OCI-LY7 (cell line): ENCODE measurements at regions not wholly inside any gene's neighbourhood (a gene's known extent, or its start where the extent isn't known, plus 50 kb on each side); places are given as distances from the start of the nearest gene placed in this dataset.

Experiments
- BruUV-seq: library from RNA; stranded (reverse); fragments of 400-500 nt; replicated peaks from 2 replicates; lab custom pipeline; 2021; lab: Mats Ljungman, UMichigan
- CTCF ChIA-PET: fragments of 300-600 bp; sonication (Branson Sonifier 250); formaldehyde crosslinking; loops from one replicate; lab custom pipeline; 2022; ENCODE audit warnings: antibody characterized with exemption; ENCODE audit not compliant: unreplicated experiment; lab: Charles Lee
- POLR2A ChIA-PET: fragments of 300-600 bp; sonication (Branson Sonifier 250); formaldehyde crosslinking; loops from one replicate; lab custom pipeline; 2022; ENCODE audit warnings: antibody characterized with exemption; lab: Charles Lee
- DNase-seq: peaks from one replicate; pipeline ENCODE4 v3.0.0-alpha.2; 2015; ENCODE audit warnings: low spot score
- H2AFZ ChIP-seq: fragments of 200-600 bp; sonication (generic), shearing (Covaris generic); 2 replicates; pipeline ENCODE4 v1.6.1; 2014; ENCODE audit warnings: mild to moderate bottlenecking, antibody characterized with exemption, low read length, moderate library complexity
- H3K27ac ChIP-seq: fragments of 200-600 bp; sonication (generic); 2 replicates; pipeline ENCODE4 v1.5.1; 2014; ENCODE audit warnings: mixed run types, low read depth, mild to moderate bottlenecking, moderate library complexity, low read length, inconsistent platforms; ENCODE audit not compliant: poor library complexity, severe bottlenecking
- H3K36me3 ChIP-seq: fragments of 200-600 bp; sonication (generic); 2 replicates; pipeline ENCODE4 v1.6.1; 2014; ENCODE audit warnings: mild to moderate bottlenecking, antibody characterized with exemption, low read length, moderate library complexity, mixed read lengths; ENCODE audit not compliant: insufficient read depth
- H3K4me1 ChIP-seq: fragments of 200-600 bp; sonication (generic); 2 replicates; pipeline ENCODE4 v1.5.1; 2014; ENCODE audit warnings: mild to moderate bottlenecking, low read length; ENCODE audit not compliant: insufficient read depth, poor library complexity, severe bottlenecking
- H3K4me2 ChIP-seq: fragments of 200-600 bp; sonication (generic); 2 replicates; pipeline ENCODE4 v1.6.1; 2014; ENCODE audit warnings: mild to moderate bottlenecking, low read length
- H3K4me3 ChIP-seq: fragments of 200-600 bp; sonication (generic); 2 replicates; pipeline ENCODE4 v1.5.1; 2014; ENCODE audit warnings: mild to moderate bottlenecking, low read depth, low read length; ENCODE audit not compliant: poor library complexity, severe bottlenecking
- H3K79me2 ChIP-seq: fragments of 200-600 bp; sonication (generic); 2 replicates; pipeline ENCODE4 v1.6.1; 2016; ENCODE audit warnings: low read depth, mild to moderate bottlenecking, low read length, moderate library complexity, mixed read lengths; ENCODE audit not compliant: insufficient read depth
- H3K9me2 ChIP-seq: fragments of 200-600 bp; sonication (generic); 2 replicates; pipeline ENCODE4 v1.6.1; 2016; ENCODE audit warnings: mild to moderate bottlenecking, low read length, mixed read lengths; ENCODE audit not compliant: insufficient read depth
- H3K9me3 ChIP-seq: fragments of 200-600 bp; sonication (generic); 2 replicates; pipeline ENCODE4 v1.6.1; 2014; ENCODE audit warnings: mild to moderate bottlenecking, mixed run types, low read length, mixed read lengths
- H4K20me1 ChIP-seq: fragments of 200-600 bp; sonication (generic); 2 replicates; pipeline ENCODE4 v1.6.1; 2014; ENCODE audit warnings: mild to moderate bottlenecking, antibody characterized with exemption, low read length, moderate library complexity, mixed read lengths; ENCODE audit not compliant: insufficient read depth
- CTCF ChIP-seq: fragments of 200-600 bp; sonication (generic); conservative IDR thresholded peaks from 2 replicates; pipeline ENCODE4 v1.5.1; 2014; ENCODE audit warnings: mild to moderate bottlenecking, antibody characterized with exemption, low read length, moderate library complexity, mixed read lengths
- EZH2phosphoT487 ChIP-seq: fragments of 200-600 bp; sonication (generic); IDR thresholded peaks from 2 replicates; pipeline ENCODE4 v1.6.1; 2018; ENCODE audit warnings: low read depth, borderline replicate concordance, mild to moderate bottlenecking, mixed run types, antibody characterized with exemption, low read length, moderate library complexity, mixed read lengths
- intact Hi-C: fragments of 100-400 bp; cut with micrococcal nuclease; formaldehyde crosslinking; loops from one replicate; pipeline ENCODE4 v1.10.0; 2022; ENCODE audit not compliant: unreplicated experiment

DNA sequence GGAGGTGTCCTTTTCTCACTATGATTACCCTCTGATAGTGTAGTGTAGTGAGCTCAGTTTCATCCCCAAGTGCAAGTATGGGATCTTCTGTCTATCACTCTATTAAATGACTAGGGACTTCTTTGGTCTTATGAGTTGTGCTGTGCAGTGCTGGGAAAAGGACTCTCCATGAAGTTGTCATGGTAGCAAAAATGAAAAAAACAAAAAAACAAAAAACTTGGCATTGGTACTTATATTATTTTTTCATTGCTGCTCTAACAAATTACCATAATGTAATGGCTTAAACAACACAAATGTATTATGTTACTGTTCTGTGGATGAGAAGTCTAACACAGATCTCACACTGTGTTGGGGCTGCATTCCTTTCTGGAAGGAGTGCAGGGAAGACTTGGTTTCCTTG is 393.1 kb upstream of the NOVA1 start:
- Histone ChIP-seq H4K20me1 (no peaks in the 10 kb centered on the region), H3K79me2 (no peaks in the 10 kb centered on the region), H3K4me3 (no peak overlapping the region), H2AFZ (no peak overlapping the region), H3K36me3 (no peaks in the 10 kb centered on the region), H3K27ac (no peak overlapping the region), H3K9me2 (no peaks in the 10 kb centered on the region), H3K4me1 (no peaks in the 10 kb centered on the region), H3K4me2 (no peak overlapping the region), H3K9me3 (no peaks in the 10 kb centered on the region)
- POLR2A ChIA-PET: no interaction called here
- CTCF ChIA-PET: no interaction called here
- TF ChIP-seq CTCF: no peak
- TF ChIP-seq EZH2phosphoT487: no peak
- no peak for DNase-seq
- no TSS peak for BruUV-seq
- intact Hi-C loops: no loop called here

DNA sequence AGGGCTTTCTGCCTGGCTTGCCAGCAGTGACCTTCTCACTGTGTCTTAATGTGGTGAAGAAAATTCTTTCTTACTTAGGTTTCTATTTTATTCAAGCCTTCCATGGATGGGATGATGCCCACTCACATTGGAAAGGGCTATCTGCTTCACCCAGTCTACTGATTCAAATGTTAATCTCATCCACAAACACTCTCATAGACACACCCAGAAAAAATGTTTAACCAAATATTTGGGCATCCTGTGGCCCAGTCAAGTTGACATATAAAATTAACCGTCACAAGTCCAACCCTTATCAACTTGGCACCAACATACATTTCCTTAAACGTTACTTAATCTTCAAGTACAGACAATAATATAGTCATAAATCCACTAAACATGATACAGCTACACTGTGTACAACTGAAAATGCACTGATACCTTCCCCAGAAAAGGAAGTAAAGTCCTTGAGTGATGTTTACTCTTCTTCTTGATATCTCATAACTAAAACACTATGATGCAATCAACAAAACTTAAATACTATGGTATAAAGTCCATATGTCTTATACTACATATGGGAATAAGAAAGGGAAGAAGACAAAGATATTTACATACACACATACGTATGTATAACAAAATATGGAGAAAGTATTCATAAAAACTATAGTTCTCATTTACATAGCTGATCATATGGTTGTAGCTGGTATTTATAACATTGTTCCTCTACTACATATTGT is 394.7 kb upstream of the NOVA1 start:
- ChIA-PET POLR2A (interaction anchor here (0.5 kb wide), 1 partner anchor 178 kb away, joined by 3 read pairs; no protein-coding TSS in a partner anchor), CTCF (no interaction called here)
- intact Hi-C loops: no loop called here
- Histone ChIP-seq H3K9me3 (no peaks in the 10 kb centered on the region), H3K79me2 (no peaks in the 10 kb centered on the region), H3K27ac (no peak overlapping the region), H3K36me3 (no peaks in the 10 kb centered on the region), H3K4me1 (no peaks in the 10 kb centered on the region), H2AFZ (no peak overlapping the region), H4K20me1 (no peaks in the 10 kb centered on the region), H3K9me2 (no peaks in the 10 kb centered on the region), H3K4me2 (no peak overlapping the region), H3K4me3 (no peak overlapping the region)
- DNase-seq: no peak
- TF ChIP-seq CTCF (no peak), EZH2phosphoT487 (no peak)
- BruUV-seq: no TSS peak

GRCh38 chr14:26993556-26993955 is 395.7 kb upstream of the NOVA1 start:
- TF ChIP-seq EZH2phosphoT487 (no peak), CTCF (no peak)
- Histone ChIP-seq H3K4me3 (no peak overlapping the region), H4K20me1 (no peaks in the 10 kb centered on the region), H3K79me2 (no peaks in the 10 kb centered on the region), H3K4me1 (no peaks in the 10 kb centered on the region), H3K27ac (no peak overlapping the region), H3K36me3 (no peaks in the 10 kb centered on the region), H3K9me2 (no peaks in the 10 kb centered on the region), H3K9me3 (no peaks in the 10 kb centered on the region), H3K4me2 (no peak overlapping the region), H2AFZ (no peak overlapping the region)
- CTCF ChIA-PET: no interaction called here
- DNase-seq: no peak
- POLR2A ChIA-PET: no interaction called here
- BruUV-seq: no TSS peak
- intact Hi-C loops: no loop called here
